ENCODE measurements at regions not wholly inside any gene's neighbourhood (a gene's known extent, or its start where the extent isn't known, plus 50 kb on each side); places are given as distances from the start of the nearest gene placed in this dataset.

DNA sequence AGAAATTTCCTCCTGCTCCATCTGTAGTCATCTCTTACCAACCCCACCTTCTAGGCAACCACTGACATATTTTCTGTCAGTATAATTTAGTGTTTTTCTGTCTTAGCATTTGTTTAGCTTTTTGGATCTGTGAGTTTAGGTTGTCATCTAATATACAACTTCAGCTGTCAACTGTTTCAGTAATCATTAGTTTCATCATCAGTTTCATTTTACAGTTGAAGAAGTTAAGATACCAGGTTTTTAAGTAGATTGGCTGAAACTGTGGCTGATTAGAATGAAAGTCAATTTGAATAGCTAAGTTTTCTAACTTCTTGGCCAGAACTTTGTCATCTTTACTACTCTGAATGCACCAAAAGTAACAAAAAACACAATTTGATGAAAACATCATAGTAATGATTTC lies 1957.3 kb downstream of the NCAM2 start:
- TF ChIP-seq CTCF (IDR thresholded peaks at IDR 0.05) = no peak
- TF ChIP-seq ZFX (IDR thresholded peaks at IDR 0.05; ENCODE audit: borderline replicate concordance) = no peak

Measured in 22Rv1 (cell line).